SK-N-MC (cell line): ENCODE measurements at regions not wholly inside any gene's neighbourhood (a gene's known extent, or its start where the extent isn't known, plus 50 kb on each side); places are given as distances from the start of the nearest gene placed in this dataset.

ENCODE experiments used
- EZH2 ChIP-seq: fragments of 200-600 bp; sonication (generic); IDR thresholded peaks from one replicate; pipeline ENCODE4 v1.6.1; 2017; ENCODE audit warnings: antibody characterized with exemption
- POLR2AphosphoS5 ChIP-seq: IDR thresholded peaks from 2 replicates; pipeline ENCODE4 v1.6.1; 2012; ENCODE audit warnings: mild to moderate bottlenecking, low read depth, low read length, borderline replicate concordance

GRCh38 chr11:104219096-104219495 is 55.1 kb upstream of the PDGFD start:
- TF ChIP-seq POLR2AphosphoS5 = no peak
- TF ChIP-seq EZH2 = no peak
